ENCODE measurements at regions not wholly inside any gene's neighbourhood (a gene's known extent, or its start where the extent isn't known, plus 50 kb on each side); places are given as distances from the start of the nearest gene placed in this dataset.
"Not testable (repeated sequence)": the region's sequence is repeated elsewhere in the genome, so short reads cannot be mapped to it uniquely, and the experiment has no call there.

GRCh38 chr15:62862717-62863116 lies 179.8 kb upstream of the TPM1 start:
- TF ChIP-seq CTCF (conservative IDR thresholded peaks at IDR 0.05; ENCODE audit: control insufficient read depth, insufficient read depth, low read depth, low read length): no peak
- no peak for DNase-seq (ENCODE audit: low read depth)
- no peak overlapping the region for H3K4me3 ChIP-seq (ENCODE audit: control insufficient read depth, low read depth, low read length)

- no peak for TF ChIP-seq CTCF (conservative IDR thresholded peaks at IDR 0.05; ENCODE audit: control insufficient read depth, insufficient read depth, low read depth, low read length)
- no peak overlapping the region for H3K4me3 ChIP-seq (ENCODE audit: control insufficient read depth, low read depth, low read length)
- no peak for DNase-seq (ENCODE audit: low read depth)
These were observed 176.2 kb upstream of the TPM1 start for GRCh38 chr15:62866366-62866765.

- H3K4me3 ChIP-seq (ENCODE audit: control insufficient read depth, low read depth, low read length): no peak overlapping the region
- no peak for TF ChIP-seq CTCF (conservative IDR thresholded peaks at IDR 0.05; ENCODE audit: control insufficient read depth, insufficient read depth, low read depth, low read length)
- no peak for DNase-seq (ENCODE audit: low read depth)
These were observed 174.7 kb upstream of the TPM1 start for GRCh38 chr15:62867844-62868243.

GRCh38 chr15:62868507-62868906 lies 174.0 kb upstream of the TPM1 start:
- TF ChIP-seq CTCF (conservative IDR thresholded peaks at IDR 0.05; ENCODE audit: control insufficient read depth, insufficient read depth, low read depth, low read length): no peak
- H3K4me3 ChIP-seq (ENCODE audit: control insufficient read depth, low read depth, low read length): no peak overlapping the region
- DNase-seq (ENCODE audit: low read depth): peak; percentile 59

- DNase-seq (ENCODE audit: low read depth): no peak
- no peak overlapping the region for H3K4me3 ChIP-seq (ENCODE audit: control insufficient read depth, low read depth, low read length)
- no peak for TF ChIP-seq CTCF (conservative IDR thresholded peaks at IDR 0.05; ENCODE audit: control insufficient read depth, insufficient read depth, low read depth, low read length)
These were observed 173.4 kb upstream of the TPM1 start for GRCh38 chr15:62869116-62869515.

- H3K4me3 ChIP-seq (ENCODE audit: control insufficient read depth, low read depth, low read length): no peak overlapping the region
- no peak for TF ChIP-seq CTCF (conservative IDR thresholded peaks at IDR 0.05; ENCODE audit: control insufficient read depth, insufficient read depth, low read depth, low read length)
These were observed 172.3 kb upstream of the TPM1 start for GRCh38 chr15:62870216-62870615.

GRCh38 chr15:62870701-62871100 lies 171.8 kb upstream of the TPM1 start:
- not testable (repeated sequence) for DNase-seq (ENCODE audit: low read depth); H3K4me3 ChIP-seq (ENCODE audit: control insufficient read depth, low read depth, low read length)

More at GRCh38 chr15:62870216-62870615, 172.3 kb upstream of the TPM1 start:
- no peak for DNase-seq (ENCODE audit: low read depth)
